HG02798 (cell line): ENCODE measurements at regions not wholly inside any gene's neighbourhood (a gene's known extent, or its start where the extent isn't known, plus 50 kb on each side); places are given as distances from the start of the nearest gene placed in this dataset.

Experiments used
- ATAC-seq: cut with Tn5 transposase; IDR thresholded peaks from one replicate; pipeline ENCODE4 v1.9.1; 2021; ENCODE audit warnings: mild to moderate bottlenecking; ENCODE audit not compliant: unreplicated experiment, poor library complexity

- no peak for ATAC-seq
These were observed 85.9 kb upstream of the SYNPR start for GRCh38 chr3:63192248-63192647.

DNA sequence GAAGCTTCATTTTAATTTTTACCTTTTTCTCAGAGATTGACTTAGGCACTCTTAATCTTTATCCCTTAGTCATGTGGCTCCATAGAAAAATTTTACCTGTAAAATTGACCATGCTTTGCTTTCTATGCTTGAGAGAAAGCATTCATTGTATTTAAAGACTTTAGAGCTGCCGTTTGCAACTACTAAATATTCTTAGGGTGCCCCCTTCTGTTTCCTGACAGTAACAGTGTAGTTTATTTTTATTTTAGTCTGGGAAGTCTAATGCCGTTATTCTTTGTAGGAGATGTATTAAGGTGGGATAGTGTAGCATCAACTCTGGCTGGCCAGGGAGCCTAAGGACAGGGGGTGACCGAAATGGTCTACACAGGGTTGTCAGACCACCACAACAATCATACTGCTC lies 84.5 kb upstream of the SYNPR start:
- no peak for ATAC-seq

DNA sequence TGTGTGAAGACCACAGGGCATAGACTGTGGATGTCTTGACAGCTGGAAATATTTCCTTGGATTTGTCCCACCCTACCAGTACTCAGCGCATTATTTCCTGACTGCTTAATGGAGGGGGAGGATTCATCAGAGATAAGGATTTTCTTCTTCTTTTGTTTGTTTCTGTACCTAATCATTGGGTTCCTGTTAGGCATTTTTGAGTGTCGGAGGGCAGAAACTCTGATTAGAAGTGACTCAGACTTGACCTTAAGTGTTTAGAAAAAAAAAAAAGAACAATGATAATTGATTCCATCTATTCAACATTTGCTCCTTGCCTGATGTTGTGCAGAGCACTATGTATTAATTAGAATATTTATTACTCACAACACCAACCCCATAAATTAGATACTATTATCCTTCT lies 78.5 kb upstream of the SYNPR start:
- ATAC-seq = no peak

DNA sequence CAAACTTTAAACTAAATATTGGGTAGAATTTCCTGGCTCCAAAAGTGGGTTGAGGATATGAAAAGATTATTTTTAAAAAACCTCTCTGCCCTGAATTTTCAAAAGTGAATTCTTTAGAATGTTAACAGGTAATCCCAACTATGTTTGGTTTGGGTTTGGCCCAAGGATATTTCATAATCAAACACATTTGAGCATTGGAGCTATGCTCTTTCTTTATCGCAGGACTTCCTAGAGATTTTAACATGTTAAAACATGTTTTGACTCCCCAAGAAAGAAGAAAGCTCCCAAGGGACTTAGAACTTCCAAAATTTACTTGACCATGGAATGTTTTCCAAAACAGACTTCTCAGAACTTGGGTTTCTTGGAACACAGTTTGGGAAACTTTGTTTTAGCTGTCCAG lies 75.6 kb upstream of the SYNPR start:
- no peak for ATAC-seq

- ATAC-seq = no peak
These were observed 71.0 kb upstream of the SYNPR start for GRCh38 chr3:63207066-63207590.

- no peak for ATAC-seq
These were observed 50.0 kb upstream of the SYNPR start for GRCh38 chr3:63228087-63228486.
